ENCODE measurements at regions not wholly inside any gene's neighbourhood (a gene's known extent, or its start where the extent isn't known, plus 50 kb on each side); places are given as distances from the start of the nearest gene placed in this dataset.

GRCh38 chr4:24668956-24669355 is 84.6 kb upstream of the DHX15 start:
- Histone ChIP-seq H3K36me3 (replicated peaks in 1 of 2; ENCODE audit: control insufficient read depth in 1 of 2, insufficient read depth in 2 of 2, low read length in 2 of 2) (no peaks in the 10 kb centered on the region), H3K4me2 (replicated peaks; ENCODE audit: extremely low read depth, low read length, poor library complexity, severe bottlenecking) (no peak overlapping the region), H3K9ac (ENCODE audit: insufficient read depth, low read length, poor library complexity, severe bottlenecking) (no peak overlapping the region), H3K79me2 (ENCODE audit: insufficient read depth, low read length) (no peaks in the 10 kb centered on the region), H3K4me3 (replicated peaks in 1 of 3; ENCODE audit: low read depth in 2 of 3, low read length in 3 of 3) (no peak overlapping the region), H4K20me1 (ENCODE audit: insufficient read depth, low read length) (no peaks in the 10 kb centered on the region), H3K4me1 (ENCODE audit: control insufficient read depth in 1 of 2, insufficient read depth in 2 of 2, low read length in 2 of 2) (peaks cover 5 to 6% of the 10 kb centered on the region in 2 donors), H3K27ac (ENCODE audit: low read depth in 1 of 2, low read length in 2 of 2) (no peak overlapping the region), H2AFZ (ENCODE audit: insufficient read depth, low read depth, low read length, poor library complexity, severe bottlenecking) (no peak overlapping the region), H3K27me3 (ENCODE audit: control insufficient read depth in 2 of 2, insufficient read depth in 2 of 2, low read length in 2 of 2) (no peaks in the 10 kb centered on the region), H3K9me3 (replicated peaks in 1 of 2; ENCODE audit: control insufficient read depth in 1 of 2, insufficient read depth in 1 of 2, low read length in 2 of 2) (no peaks in the 10 kb centered on the region)
- DNase-seq: no peak
- Mint-ChIP-seq H3K9me3 (peaks cover 0 to 1% (median 0%) of the 10 kb centered on the region in 7 donors), H3K27me3 (ENCODE audit: low read depth in 3 of 3) (peaks cover 3 to 9% (median 4%) of the 10 kb centered on the region in 3 donors), H3K4me3 (no peak overlapping the region), H3K4me1 (peaks cover 5% of the 10 kb centered on the region), H3K36me3 (no peaks in the 10 kb centered on the region), H3K27ac (no peak overlapping the region)
- intact Hi-C loops (cut with micrococcal nuclease): no loop called here
- no peak for TF ChIP-seq CTCF (IDR thresholded peaks at IDR 0.05)
- WGBS (ENCODE audit: insufficient coverage): 100% methylated on average over 4 of the region's 10 CpGs

- Histone ChIP-seq H3K9ac (ENCODE audit: insufficient read depth, low read length, poor library complexity, severe bottlenecking) (no peak overlapping the region), H3K27me3 (ENCODE audit: control insufficient read depth in 2 of 2, insufficient read depth in 2 of 2, low read length in 2 of 2) (no peaks in the 10 kb centered on the region), H3K79me2 (ENCODE audit: insufficient read depth, low read length) (no peaks in the 10 kb centered on the region), H3K4me2 (replicated peaks; ENCODE audit: extremely low read depth, low read length, poor library complexity, severe bottlenecking) (no peak overlapping the region), H3K4me3 (replicated peaks in 1 of 3; ENCODE audit: low read depth in 2 of 3, low read length in 3 of 3) (no peak overlapping the region), H3K27ac (ENCODE audit: low read depth in 1 of 2, low read length in 2 of 2) (no peak overlapping the region), H3K4me1 (ENCODE audit: control insufficient read depth in 1 of 2, insufficient read depth in 2 of 2, low read length in 2 of 2) (peaks cover 5 to 6% of the 10 kb centered on the region in 2 donors), H3K36me3 (replicated peaks in 1 of 2; ENCODE audit: control insufficient read depth in 1 of 2, insufficient read depth in 2 of 2, low read length in 2 of 2) (no peaks in the 10 kb centered on the region), H2AFZ (ENCODE audit: insufficient read depth, low read depth, low read length, poor library complexity, severe bottlenecking) (no peak overlapping the region), H3K9me3 (replicated peaks in 1 of 2; ENCODE audit: control insufficient read depth in 1 of 2, insufficient read depth in 1 of 2, low read length in 2 of 2) (no peaks in the 10 kb centered on the region), H4K20me1 (ENCODE audit: insufficient read depth, low read length) (no peaks in the 10 kb centered on the region)
- H3K4me1 Mint-ChIP-seq: peaks cover 7% of the 10 kb centered on the region
- WGBS (ENCODE audit: insufficient coverage): 96% methylated on average over 4 of the region's 6 CpGs
- no peaks in the 10 kb centered on the region for H3K36me3 Mint-ChIP-seq
- H3K27me3 Mint-ChIP-seq (ENCODE audit: low read depth in 3 of 3): peaks cover 2 to 7% (median 4%) of the 10 kb centered on the region in 3 donors
- H3K4me3 Mint-ChIP-seq: no peak overlapping the region
- H3K27ac Mint-ChIP-seq: no peak overlapping the region
- TF ChIP-seq CTCF (IDR thresholded peaks at IDR 0.05): no peak
- peaks cover 0 to 1% (median 0%) of the 10 kb centered on the region in 7 donors for H3K9me3 Mint-ChIP-seq
- intact Hi-C loops (cut with micrococcal nuclease): no loop called here
- no peak for DNase-seq
Measured at GRCh38 chr4:24669751-24670150, 85.4 kb upstream of the DHX15 start.
